Fibroblast of mammary gland (primary cell): ENCODE measurements at regions not wholly inside any gene's neighbourhood (a gene's known extent, or its start where the extent isn't known, plus 50 kb on each side); places are given as distances from the start of the nearest gene placed in this dataset.

Experiments used
- DNase-seq: peaks from one replicate; pipeline ENCODE4 v3.0.0-alpha.2; 2010; ENCODE audit warnings: low read depth
- H3K4me3 ChIP-seq: 2 replicates; pipeline ENCODE4 v1.5.1; 2011; ENCODE audit warnings: low read depth, mild to moderate bottlenecking, low read length, moderate library complexity; ENCODE audit not compliant: control insufficient read depth
- CTCF ChIP-seq: conservative IDR thresholded peaks from 2 replicates; pipeline ENCODE4 v1.5.1; 2011; ENCODE audit warnings: low read depth, low read length, inconsistent platforms; ENCODE audit not compliant: control insufficient read depth, insufficient read depth

GRCh38 chr16:85387731-85388295 lies 225.3 kb upstream of the GSE1 start:
- no peak for DNase-seq
- H3K4me3 ChIP-seq, result no peak overlapping the region
- TF ChIP-seq CTCF, result no peak

- TF ChIP-seq CTCF, result no peak
- H3K4me3 ChIP-seq, result no peak overlapping the region
- no peak for DNase-seq
These were observed 223.2 kb upstream of the GSE1 start for GRCh38 chr16:85389679-85390470.

- TF ChIP-seq CTCF, result no peak
- peak; percentile 89 for DNase-seq
- no peak overlapping the region for H3K4me3 ChIP-seq
These were observed 222.5 kb upstream of the GSE1 start for GRCh38 chr16:85390511-85391174.

GRCh38 chr16:85391175-85391707 lies 221.9 kb upstream of the GSE1 start:
- no peak overlapping the region for H3K4me3 ChIP-seq
- DNase-seq, result no peak
- TF ChIP-seq CTCF, result no peak

- no peak for DNase-seq
- no peak for TF ChIP-seq CTCF
- H3K4me3 ChIP-seq, result no peak overlapping the region
These were observed 221.1 kb upstream of the GSE1 start for GRCh38 chr16:85391769-85392583.
